Medulla oblongata (tissue), 1 donor: ENCODE measurements at regions not wholly inside any gene's neighbourhood (a gene's known extent, or its start where the extent isn't known, plus 50 kb on each side); places are given as distances from the start of the nearest gene placed in this dataset.
"Not testable (repeated sequence)": the region's sequence is repeated elsewhere in the genome, so short reads cannot be mapped to it uniquely, and the experiment has no call there.

ENCODE experiments used
- DNase-seq: peaks from one replicate; pipeline ENCODE4 v3.0.0-alpha.2; 2015; ENCODE audit errors: extremely low spot score

DNA sequence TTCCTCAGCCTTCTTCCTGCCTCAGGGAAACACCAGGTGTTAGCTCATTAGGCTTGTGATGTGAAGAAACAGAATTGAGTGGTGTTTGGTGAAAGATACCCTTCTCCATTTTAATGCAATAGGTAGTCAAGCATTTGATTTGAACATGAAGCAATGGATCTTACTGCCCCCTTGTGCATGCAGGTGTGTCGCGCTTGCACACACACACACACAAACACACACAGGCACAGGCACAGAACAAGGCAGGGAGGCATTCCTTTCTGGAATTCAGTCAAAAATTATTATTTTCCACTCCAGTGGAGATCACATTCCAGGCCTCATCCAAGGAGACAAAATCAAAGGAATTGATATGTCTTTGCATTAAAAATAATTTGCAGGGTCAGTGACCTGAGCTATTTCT, 667.0 kb upstream of the MARCKS start:
- DNase-seq, result no peak

DNA sequence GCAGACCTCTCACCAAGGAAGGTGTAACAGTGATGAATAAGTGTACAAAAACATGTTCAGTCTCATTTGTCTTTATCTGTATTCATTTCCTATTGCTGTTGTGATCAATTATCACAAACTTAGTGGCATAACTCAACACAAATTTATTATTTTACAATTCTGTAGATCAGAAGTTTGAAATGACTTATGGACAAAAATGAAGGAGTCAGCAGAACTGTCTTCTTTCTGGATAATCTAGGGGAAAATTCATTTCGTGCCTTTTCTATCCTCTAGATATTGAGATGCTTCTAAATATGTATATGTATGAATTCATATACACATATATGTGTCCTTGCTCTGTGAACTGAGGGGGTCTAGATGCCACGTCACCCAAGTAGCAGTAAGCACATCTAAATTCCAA, 663.1 kb upstream of the MARCKS start:
- DNase-seq, result no peak

DNA sequence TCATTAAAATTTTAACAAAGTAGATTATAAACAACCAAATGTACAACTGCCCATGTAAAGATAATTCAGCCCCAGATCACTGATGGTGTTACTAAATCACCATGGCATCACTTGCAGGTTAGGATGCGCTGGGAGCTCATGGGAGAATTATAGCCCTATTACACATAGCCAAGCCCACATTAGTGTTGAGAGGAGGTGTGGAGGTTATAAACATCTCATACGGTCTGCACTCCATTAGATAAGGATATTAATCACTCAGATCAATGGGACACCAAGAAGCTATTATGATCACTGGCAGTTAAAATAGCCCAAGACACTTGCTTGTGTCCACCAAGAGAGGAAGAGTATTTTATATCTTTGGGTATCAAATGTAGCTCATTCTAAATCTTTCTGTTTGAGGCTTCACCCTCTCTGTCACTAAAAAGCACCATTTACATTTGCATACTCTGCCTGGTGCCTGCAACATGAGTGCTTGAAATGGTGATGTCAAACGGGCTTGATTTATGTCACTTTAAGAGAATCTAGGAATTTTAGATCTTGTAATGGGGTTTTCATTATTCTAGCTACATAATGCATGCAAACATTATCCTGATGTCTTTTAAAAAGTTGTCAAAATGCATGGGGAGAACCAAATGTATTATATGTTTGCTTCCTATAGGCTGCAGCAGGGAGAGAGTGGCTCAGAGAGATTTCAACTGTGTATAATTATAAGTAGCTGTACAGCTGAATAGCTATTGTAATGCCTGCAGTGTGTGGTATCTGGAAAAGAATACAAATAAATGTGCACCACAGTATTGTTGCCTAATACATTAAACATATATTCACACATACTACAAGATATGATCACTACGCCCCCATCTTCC, 654.1 kb upstream of the MARCKS start:
- DNase-seq, result no peak

DNA sequence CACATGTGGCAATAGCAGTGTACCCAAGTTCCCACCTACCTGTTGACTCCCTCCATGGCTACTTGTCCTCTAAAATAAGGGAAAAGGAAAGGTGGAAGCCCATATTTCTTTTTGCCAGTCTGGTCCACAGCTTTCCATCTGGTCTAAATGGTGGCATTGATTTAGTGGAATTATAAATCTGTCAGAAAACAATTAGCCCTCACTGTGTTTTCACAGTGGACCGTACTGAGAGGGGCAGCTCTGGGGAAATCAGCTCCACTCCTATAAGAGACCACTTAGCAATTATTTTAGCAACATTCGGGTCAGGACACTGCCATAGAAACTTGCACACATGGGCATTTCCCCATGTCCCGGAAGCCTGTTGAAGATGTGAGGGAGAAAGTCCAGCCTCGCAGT, 653.4 kb upstream of the MARCKS start:
- DNase-seq, result no peak

DNA sequence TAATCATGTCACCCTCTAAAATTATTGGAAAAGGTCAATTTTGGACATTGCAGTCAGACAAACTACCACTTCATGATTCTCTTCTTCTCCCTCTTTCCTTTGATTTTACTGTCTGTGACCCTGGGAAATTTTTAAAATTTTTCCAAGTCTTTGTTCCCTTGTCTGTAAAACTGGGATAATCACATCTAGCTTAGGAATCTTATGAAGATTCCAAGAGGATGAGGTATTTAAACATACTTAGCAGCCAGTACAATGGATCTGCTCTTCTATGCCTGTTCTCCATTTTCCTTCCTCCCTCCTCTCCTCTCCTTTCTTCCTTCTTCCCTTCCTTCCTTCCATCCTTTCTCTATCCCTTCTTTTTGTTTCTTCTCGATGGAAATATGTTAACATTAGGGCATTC, 651.6 kb upstream of the MARCKS start:
- no peak for DNase-seq

DNA sequence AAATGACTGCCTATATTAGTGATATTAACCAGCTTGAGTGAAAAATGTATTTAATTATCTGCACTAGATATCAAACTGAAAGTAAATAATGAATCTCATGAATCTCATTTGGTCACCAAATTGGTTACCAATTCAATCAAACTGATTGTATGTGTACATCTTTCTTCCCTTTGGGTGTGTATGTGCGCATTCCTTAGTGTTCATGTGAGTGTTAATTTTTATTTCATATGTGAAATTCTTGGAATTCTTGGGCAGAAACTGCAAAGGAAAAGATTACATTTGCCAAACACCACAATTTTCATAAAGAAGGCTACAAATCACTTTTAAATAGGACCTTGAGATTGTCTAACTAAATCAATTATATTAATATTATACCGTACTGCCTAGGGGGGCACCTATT, 648.4 kb upstream of the MARCKS start:
- no peak for DNase-seq

DNA sequence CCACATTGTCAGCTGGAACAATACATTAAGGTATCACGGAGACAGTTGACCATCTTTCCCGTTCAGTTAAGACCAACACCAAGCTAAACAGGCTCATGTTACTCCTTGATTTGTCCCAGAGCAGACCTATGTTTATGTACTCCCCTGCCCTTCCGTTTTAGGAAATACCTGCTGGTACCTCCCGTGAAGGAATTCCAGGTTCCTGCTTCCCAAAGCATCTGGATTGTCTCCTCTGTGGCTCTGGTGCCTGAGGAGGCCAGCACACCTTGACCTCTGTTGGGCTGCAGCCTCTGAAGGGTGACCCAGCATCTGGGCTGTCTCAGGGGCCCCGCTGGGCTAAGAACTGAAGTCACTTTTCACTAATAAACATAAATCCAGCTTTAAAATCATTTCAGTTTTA, 647.8 kb upstream of the MARCKS start:
- no peak for DNase-seq

DNA sequence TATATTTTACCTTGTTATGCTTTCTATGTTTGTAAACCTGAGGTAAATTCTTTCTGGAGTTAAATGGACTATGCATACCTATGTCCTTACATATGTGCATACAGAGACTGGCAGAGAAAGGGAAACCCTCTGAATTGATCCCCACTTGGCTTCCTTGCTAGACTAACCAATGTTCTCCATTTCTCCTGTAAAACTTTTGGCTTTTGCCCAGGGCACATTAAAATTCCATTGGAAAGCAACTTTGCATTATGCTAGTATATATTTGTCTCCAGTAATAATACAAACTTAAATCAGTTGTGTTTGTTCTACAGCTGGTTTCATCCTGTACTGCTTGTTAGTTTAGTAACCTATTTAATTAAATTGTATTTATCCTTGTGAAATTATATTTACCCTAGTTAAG, 646.0 kb upstream of the MARCKS start:
- DNase-seq, result no peak

DNA sequence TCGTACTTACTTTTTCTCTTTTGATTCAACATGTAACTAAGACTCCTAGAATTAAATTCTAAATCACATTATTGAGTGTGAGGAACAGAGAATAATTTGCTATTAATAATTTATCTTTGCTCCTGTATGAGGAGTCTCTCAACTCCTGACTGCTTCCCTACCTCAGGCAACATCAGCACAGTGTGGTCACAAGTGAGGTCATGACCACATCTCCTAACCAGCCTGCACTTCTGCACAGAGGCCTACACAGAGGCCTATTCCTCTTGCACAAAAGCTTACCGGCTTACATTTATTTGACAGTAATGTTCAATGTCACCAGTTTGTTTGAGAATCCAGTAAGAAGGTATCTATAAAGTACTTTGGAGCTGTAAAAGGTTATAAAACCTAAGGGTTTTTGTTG, 637.4 kb upstream of the MARCKS start:
- no peak for DNase-seq

DNA sequence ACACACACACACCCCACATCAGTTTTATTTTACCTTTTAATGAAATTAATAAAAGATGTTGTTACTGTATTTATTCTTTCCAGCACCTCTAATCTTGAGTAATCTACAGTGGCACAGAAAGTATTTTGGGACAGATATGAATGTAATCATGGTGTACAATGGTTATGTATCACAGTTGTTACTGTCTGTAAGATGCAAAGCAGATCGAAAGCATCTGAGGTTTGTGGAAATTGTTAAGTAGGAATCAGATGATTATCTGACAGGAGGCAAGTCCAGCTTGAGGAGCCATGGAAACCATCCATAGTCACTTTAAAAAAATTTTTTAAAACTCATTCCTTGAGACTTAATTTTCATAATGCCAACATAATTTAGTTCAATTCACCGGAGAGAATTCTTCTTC, 636.3 kb upstream of the MARCKS start:
- DNase-seq, result no peak

DNA sequence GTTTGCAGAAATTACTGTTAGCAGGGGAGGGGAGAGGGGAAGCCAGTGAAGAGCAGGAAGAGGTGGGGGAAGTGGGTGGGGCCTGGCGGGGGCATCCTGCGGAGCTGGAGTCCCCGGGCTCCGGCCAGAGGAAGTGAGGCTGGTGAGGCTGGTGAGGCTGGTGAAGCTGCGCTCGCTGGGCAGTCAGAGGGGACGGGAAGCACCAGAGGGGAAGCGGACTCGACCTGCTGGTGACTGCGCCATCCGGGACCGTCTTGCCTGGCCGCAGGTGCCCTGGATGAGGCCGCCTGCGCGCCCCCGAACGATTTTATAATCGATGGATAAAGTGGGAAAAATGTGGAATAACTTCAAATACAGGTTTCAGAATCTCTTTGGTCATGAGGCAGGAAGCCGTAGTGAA, 635.3 kb upstream of the MARCKS start:
- DNase-seq, result no peak

DNA sequence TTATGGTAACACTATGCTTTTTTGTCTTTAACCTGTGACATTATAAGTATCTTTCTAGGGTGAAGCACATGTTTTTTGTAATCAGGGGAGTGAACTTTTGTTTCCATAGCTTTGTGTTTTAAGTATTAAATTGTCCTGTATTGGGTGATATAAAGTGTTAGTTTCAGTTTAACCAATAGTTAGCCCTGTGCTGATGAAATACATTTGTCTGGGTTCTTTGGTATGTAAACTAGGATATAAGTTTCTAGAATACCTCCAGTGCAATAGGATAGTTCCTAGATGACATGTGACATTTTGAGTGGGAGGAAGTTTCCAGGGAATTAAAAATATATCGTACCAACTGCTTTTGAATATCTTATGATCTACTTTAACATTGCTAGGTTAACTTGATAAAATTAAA, 611.0 kb upstream of the MARCKS start:
- DNase-seq, result no peak

DNA sequence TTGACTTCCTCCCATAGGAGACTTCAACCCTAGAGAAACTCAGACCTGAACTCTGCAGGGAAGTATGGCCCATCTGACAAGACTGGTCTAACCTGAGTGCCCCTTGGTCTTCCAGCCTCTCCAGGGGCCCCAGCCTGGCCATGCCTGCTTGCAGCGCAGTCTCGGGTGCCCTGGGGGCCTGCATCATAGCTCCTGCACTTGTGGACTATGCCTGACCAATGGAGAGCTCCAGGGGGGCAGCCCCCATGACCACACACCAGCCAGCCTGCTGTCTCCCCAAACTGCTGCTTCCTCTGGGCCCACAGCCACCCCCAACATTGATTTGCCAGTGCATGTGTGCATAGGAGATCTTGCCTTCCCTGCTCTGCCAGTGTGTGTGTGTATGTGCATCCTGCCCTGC, 608.6 kb upstream of the MARCKS start:
- no peak for DNase-seq

DNA sequence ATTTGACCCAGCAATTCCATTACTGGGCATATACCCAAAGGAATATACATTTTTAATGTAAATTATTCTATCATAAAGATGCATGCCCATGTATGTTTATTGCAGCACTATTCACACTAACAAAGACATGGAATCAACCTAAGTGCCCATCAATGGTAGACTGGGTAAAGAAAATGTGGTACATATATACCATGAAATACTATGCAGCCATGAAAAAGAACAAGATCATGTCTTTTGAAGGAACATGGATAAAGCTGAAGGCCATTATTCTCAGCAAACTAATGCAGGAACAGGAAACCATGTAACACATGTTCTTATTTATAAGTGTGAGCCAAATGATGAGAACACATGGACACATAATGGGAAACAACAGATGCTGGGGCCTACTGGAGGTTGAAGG, 603.0 kb upstream of the MARCKS start:
- DNase-seq, result not testable (repeated sequence)

DNA sequence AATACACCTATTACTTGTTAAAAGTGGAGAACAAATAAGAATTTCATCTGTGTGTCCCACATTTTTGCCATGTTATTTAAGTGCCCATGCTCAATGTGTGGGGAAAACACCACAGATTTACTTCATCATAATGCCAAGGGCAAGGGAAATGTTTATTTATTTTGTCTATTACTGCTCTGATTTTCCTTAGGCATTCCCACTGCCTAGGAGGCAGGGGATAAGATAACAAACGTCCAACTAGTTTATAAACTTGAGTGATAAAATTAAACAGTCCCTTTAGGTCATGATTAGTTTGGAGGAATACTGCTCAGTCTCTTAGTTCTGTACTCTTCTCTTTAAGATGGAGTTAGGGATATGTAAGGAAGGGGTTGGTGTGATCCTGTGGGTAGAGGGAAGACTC, 598.4 kb upstream of the MARCKS start:
- DNase-seq, result no peak

DNA sequence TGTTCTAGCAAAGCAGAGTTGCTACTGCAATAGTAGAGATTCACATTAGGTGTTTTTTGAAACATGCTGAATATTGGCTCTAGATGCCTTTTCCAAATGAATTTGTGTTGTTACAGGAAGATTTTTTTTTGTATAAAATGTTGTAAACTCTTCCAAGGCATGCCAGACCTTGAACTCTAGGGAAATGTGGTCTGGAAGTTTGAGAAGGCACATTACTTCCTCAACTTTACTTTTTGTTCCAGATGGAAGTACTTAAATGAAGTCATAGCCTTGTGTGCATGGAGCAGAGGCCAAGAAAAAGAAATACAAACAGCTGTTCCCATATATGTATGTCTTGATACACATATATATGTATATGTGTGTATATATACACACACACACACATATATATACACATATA, 585.7 kb upstream of the MARCKS start:
- no peak for DNase-seq

DNA sequence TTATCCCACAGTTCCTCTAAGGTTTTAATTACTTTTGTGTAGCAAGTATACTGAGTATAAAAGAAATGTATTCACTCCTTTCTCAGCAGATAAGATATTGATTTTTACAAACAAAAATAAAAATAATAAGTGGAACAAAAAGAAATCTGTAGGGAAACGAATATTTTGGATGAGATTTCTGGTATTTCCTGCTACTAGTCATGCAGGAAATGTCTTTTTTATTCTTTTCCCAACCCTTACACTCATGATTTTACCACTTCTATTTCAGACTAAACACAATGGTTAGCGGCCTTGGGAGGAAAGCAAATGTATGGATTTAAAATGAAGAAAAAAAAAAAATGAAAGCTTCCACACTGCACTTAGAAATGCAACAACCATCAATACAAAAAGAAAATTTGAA, 580.5 kb upstream of the MARCKS start:
- DNase-seq, result no peak

DNA sequence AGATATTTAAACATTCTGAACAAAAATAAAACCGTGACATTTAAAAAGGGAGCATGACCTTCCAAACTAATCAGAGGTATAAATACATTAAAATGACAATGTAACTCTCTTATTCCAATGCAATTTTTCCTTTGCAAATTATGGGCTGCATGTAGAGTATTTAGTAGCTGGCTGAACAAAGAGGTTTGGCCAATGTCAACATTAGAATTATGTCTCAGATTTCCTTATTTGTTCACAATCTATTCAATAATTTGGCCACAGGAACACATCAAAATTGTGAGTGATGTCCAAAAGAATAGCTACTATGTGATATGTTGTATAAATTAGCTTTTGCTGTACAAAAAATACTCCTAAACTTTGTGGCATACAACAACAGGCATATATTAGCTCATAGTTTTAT, 580.0 kb upstream of the MARCKS start:
- no peak for DNase-seq

DNA sequence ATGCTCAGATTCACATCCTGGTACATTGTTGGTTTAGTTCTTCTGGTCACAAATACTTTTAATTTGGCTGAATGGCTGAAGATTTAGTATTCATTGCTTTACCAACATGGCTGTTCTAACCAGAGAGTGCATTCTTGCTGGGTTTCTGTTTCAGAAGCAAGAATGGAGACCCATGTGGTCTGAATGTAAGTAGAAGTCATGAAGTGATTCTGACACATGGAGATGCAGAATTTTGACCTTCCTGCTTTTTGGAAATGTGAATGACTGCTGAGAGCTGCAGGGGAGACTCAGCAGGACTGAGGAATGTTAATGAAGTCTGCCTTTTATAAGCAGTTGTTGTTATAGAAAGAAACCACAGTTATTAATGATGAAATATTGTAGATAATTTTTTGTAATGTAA, 576.1 kb upstream of the MARCKS start:
- DNase-seq, result no peak

DNA sequence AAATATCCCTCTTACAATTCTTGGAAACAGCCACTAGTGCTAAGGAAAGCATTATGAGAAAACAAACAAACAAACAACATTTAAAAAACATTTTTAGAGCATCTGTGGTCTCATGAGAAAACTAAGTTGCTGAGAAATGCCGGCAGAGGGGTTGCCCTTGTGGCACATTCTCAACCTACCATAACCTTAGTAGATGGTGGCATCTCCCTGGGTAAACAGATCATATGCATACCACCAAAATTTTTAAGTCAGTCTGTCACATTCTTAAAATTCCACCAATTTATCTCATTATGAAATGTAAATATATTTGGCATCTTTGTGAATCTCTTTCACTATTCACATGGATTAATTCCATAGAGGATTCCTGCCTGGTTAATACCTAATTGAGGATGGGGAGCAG, 575.7 kb upstream of the MARCKS start:
- no peak for DNase-seq

DNA sequence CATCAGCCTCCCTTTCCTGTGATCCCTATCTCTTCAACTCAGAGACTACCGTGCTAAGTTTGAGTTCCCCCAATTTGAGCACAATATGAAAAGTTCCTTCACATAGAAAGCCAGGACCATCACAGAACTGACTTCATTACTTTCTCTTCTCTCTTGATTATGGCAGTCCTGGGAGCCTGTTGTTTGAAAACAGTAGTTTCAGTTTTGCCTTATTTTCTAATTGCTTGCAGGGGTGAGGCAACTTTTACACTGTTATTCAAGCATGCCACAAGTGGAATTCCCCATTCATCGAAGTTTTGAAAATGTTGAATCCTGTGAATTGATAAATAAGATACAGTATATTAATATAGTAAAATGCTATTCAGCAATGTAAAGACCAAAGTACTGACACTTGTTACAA, 569.7 kb upstream of the MARCKS start:
- DNase-seq, result no peak

DNA sequence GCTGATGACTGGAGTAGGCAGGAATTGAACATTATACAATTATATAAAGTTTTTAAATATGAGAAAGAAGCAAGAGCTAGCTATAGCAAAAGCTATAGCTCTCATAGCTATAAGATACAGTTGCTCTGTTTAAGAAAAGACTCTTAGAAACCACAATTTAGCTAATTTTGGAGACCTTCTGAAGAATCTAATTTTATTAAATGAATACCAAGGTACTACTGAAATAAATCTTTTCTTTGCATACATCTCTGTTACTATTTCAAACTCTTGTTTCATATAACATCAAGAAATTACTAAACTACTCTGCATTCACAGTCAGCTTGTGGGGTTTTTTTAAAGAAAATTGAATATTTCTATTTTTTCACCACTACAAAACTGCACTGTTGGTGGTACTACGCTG, 568.7 kb upstream of the MARCKS start:
- no peak for DNase-seq

DNA sequence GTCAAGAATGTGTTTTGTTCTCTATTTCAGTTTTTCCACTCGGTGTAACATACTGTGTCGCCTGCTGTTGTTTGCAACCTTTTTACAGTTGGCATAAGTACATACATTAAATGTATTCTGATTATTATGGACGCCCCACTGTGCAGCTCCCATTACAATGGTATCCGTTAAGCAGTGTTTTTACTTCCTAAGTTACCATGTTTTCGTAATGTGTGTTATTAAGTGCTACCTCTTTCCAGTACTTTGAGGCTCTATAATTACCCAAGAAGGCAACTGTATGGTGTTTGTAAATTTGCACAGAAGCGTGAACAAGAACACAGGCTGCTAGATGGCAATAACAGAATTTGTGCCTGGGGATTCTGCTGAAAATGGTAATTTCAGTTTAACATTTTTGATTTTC, 568.0 kb upstream of the MARCKS start:
- no peak for DNase-seq

DNA sequence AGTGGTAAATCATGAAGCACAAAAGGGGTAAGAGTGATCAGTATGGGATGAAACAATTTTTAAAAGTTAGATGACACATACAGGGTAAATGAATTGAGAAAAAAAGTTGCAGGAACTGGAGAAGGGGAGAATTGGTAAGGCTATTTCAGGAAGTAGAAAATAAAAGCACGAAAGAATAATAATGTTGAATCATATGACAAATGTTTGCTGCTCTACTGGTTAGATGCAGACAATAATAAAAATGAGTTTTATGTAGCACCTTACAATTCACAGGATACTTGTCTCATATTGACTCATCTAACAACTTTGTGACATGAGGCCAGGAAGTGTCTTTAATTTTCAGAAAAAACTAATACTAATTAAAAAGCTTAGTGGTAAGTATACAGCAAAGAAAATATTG, 566.5 kb upstream of the MARCKS start:
- no peak for DNase-seq
